NCI-H2227 (cell line): ENCODE measurements at regions not wholly inside any gene's neighbourhood (a gene's known extent, or its start where the extent isn't known, plus 50 kb on each side); places are given as distances from the start of the nearest gene placed in this dataset.

Experiments used
- DNase-seq: peaks from one replicate; lab custom pipeline; 2025; ENCODE audit not compliant: unreplicated experiment; lab: John Stamatoyannopoulos, UW

DNA sequence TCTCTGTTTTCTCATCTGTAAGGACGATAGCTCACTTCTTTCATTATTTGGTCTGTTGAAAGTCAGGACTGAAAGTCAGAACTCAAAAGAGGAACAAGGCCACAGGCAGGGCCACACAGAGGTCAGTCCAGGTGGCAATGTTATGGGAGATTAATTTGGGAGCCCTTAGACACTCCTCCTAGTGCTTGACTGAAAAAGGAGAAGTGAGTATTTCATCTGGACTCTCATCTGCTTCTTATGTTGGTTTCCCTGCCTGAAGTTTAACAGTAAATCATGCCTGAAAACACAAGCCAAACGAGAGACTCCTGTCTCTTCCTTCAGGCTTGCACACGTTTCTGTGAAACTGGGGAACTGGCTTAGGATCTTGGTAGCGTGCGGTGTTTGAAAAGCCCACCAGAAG is 248.5 kb downstream of the BUB3 start:
- DNase-seq, result no peak

DNA sequence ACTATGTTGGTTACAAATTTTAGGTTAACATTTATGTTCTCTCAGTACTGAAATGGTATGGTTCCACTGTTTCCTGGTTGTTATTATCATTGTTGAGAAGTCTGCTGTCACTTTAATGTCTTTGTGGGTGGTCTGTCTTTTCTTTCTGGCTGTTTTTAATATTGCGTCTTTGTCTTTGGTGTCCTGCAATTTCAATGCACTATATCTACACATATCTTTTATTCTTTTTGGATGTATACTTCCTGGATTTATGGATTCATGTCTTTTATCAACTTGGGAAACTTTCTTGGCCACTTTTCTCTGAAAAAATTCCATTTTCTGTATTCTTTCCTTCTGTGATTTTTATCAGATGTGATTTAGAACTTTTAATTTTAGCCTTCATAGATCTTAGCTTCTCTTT is 250.2 kb downstream of the BUB3 start:
- no peak for DNase-seq

DNA sequence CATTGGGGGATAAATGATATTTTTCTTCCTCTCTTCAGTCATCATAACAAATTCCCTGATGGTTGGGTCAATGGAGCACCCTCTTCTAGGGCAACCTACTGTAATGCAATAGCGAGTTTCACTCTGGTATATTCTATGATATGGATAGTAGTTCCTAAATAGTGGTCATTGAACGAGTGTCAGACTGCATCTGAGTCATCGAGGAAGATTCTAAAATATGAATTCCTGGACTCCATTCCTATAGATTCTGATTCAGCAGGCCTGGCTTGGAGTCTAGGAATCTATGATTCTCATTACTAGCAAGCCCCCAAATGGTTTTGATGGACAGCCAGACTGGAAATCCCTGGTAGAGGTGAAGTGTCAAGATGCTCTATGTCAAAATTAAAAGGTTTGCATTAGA is 254.5 kb downstream of the BUB3 start:
- no peak for DNase-seq

DNA sequence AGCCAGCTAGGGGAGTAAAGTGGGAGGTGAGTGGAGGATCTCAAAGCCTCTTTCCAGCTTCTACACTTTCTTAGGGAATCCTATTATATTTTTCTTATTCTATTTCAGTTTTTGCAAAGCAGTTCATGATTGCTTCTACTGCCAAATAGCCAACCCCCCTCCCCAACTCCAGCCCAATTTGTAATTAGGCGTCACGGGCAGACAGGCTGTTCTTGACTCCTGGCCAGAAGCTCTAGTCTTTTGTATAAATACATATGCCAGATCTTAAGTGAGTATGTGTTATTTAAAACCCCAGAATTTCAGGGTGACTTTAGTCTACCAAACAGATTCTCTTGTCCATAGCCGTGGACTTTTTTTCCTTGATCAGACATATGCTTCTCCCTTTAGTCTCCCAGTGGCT is 255.2 kb downstream of the BUB3 start:
- DNase-seq, result no peak

DNA sequence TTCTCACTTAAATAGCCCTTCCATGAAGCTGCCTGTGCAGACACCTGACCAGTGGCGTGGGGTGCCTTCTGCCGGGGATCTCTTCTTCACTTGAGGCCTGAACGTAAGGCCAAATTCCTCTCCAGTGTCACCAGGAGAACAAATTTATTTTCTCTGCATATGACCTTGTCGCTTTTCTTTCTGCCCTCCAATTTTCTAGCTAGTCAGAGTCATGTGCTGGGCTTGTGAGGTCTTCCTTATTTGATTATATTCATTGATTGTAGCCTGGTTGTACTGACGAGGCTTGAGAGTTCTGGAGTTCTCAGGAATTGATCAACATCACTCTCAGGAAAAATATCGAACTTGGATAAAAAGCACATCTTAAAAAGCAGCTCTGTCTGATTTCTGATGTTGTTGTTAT is 255.7 kb downstream of the BUB3 start:
- DNase-seq, result no peak

DNA sequence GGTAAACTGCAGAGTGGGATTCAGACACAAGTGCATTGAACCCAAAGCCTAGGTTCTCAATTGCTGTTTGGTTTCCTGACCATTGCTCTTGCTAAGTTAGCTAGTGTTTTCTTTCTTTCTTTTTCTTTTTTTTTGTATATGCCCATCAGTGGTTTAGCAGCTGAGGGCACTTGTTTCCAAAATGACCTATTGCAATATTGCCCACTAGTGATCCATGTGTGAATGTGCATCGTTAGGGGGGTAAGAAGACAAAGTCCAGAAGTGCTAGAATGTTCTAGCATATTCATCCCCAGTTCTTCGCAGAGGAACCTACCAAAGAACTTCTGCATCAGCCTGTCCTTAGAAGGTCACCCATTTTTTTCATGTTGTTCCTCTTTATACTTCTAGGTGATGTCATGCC is 252.8 kb upstream of the GPR26 start:
- no peak for DNase-seq

DNA sequence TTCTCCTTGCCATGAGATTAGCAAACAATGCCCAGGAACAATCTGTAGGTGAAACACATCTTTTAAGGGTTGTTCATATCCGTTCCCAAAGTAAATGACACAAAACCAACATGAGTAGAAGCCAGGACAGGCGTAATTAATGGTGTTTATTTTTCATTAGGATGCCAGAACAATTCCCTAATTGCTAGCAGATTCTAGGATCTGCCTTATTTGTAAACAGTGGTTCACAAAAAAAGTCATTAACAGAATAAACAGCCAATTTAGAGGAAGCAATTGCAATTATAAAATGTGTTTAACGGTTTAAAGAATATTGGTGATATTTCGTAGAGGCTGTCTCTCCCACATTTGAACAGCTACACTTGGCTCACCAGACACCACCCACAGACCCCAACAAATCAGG is 250.6 kb upstream of the GPR26 start:
- DNase-seq, result no peak

DNA sequence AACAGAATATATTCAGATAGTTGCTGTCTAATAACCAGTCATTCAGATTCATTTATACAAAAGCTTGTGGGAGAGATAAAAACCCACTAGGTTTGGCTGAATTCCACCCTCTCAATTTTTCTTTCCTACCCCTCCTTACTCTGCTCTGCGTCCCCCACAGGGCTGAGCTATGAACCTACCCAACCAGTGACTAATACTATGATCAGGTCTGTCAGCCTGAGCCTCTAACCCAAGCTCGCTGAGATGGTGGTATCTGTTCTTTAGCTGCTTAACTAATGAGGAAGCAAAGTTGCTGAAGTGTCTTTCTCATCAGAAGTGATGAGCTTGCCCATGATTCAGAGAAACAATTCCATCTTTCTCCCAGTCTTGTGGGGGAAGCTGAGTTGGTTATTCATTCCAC is 248.7 kb upstream of the GPR26 start:
- DNase-seq, result no peak

DNA sequence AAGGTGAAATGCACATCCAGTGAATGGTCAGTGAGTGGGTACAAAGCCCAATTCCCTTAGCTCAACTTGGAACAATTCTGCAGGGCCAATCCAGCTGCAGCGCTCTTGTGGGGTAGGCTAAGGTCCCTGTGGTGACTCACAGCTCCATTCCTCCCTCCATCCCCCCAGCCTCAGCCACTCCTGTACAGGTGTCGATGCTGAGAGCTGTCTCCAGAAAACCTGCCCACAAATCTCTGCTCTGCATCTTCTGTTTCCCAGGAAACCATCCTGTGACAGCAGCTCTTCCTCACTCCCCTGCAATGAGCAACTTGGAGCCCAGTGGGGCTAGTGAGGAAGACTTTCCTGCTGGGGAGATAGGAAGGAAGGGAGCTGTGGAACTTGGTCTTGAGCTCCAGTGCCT is 244.7 kb upstream of the GPR26 start:
- no peak for DNase-seq

DNA sequence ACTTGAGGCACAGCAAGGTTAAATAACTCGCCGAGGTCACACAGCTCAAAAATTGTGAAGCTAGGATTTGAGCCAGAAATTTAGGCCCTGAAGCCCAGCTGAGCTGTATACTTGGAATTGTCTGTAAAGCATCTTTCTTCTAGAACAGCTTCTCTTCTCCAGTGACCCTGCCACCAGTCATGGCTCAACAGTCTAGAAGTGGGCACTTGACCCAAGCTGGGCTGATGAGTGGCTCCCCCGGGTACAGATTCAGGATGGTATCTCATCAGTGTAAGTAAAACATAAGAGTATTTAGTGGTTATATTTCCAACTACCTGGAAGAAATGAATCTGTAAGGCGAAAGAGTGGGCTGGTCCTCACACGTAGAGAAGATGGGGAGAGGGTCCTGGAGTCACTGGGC is 243.9 kb upstream of the GPR26 start:
- no peak for DNase-seq

DNA sequence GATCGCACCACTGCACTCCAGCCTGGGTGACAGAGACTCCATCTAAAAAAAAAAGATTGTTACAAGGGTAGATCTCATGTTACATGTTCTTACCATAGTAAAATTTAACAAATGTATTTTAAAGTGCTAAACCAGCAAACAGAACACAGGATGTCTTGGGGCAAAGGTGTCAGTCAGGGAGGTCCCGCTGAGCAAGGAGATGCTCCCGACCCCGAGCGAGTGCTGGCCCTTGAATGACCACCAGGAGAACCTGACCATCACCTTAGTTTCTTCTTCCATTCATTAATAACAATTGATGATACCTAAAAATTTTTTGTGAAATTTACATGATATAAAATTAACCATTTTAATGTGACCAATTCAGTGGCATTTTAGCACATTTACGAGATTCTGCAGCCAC is 241.6 kb upstream of the GPR26 start:
- no peak for DNase-seq

DNA sequence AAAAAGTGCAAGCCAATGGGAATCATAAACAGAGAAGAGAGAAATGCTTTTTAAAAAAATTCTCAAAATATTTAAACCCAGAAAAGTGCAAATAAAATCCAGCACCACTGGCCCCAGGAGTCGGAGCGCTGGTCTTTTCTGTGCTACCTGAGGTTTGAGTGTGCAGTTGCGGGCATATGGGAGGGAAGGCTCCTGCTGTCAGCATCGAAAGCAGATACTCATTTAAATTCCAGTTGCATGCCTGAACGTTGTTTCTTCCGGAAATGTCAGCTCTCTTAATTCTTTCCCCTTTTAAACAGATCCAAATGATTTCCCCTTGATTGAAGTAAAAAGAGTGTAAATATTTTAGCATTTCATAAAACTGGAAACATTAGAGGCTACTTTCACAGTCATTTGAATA is 240.5 kb upstream of the GPR26 start:
- DNase-seq, result no peak

DNA sequence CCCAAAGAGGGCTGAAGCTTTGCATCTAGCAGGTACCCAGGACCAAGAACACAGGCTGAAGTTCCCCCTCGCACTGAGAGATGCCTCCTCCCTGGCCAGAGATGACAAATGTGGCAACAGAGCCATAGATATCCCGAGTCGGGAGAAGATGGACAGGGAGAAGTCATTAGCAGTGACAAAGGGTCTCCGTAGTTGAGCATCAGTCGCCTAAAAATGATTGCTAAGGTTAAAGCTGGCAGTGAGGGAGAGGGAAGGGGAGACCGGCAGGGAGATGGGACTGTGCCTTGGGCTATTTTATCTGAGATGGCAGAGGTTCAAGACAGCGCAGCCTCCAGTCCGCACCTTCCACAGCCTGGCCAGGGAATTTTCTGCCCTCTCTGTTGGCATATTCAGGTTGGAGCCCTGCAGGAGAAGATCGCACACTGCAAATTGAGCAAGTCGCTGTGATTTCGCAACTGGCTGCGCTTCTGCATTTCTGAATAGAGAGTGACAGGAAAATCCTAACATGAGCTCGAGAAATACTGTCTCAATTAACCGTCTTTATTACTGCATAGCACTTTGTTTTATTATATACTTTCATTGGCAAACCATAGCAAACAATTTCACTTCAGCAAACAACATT is 238.9 kb upstream of the GPR26 start:
- DNase-seq, result no peak

DNA sequence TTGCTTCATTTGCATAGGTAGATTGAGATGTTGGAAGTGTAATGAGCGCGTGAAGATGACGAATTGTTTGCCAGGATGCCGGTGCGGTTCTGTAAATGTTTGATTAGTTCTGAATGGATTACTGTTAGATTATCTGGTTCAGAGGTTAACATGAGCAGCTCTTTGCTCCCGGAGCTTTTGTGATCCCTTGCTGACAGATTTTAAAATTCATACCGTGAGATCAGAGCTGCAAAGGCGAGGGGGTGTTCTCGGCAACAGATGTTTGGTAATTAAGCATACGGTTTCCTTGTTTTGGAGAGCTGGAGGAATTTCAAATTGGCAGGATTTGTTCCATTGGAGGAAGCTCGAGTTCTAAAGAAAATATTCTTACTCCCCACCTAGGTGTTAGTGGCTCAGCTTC is 237.8 kb upstream of the GPR26 start:
- DNase-seq, result no peak

DNA sequence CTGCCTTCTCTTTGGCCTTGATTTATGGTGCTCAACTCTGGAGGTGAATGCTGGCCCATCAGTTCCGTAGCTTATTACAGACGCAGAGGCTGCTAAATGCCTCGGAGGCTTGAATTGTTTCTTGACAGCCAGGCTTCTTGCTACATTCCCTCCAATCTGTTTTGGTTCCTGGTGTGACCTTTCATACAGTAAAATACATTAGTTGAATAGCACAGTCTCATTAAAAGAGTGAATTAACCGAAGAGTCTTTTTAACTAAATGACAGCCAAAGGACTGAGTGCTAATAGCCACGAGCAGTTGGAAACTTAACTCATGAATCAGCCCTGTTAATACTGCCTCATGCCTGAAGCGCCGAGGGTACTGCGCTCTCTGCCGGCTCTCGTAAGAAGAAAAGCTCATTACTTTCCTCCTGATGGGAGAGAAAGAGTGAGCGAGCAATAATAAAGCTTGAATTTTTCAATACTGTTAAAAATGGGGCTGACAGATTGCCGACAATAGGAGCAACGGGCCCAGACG is 236.4 kb upstream of the GPR26 start:
- DNase-seq, result no peak

DNA sequence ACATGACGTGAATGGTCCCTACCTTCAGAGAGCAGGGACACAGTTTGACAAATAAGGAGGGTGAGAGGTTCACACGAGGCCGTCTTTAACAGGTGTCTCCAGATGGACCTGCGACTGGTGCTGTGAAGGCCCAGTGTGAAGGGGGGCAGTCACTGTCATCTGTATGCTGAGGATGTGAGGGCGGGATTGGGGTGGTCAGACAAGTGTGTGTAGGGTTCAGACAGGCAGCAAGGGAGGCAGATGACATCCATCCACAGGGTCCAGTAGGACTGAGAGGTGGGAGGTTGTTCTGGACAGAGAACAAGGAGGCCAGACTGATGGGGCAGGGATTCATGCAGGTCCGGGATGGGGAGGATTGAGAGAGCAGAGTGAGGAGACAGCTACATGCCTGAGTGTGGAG is 232.6 kb upstream of the GPR26 start:
- DNase-seq, result no peak

DNA sequence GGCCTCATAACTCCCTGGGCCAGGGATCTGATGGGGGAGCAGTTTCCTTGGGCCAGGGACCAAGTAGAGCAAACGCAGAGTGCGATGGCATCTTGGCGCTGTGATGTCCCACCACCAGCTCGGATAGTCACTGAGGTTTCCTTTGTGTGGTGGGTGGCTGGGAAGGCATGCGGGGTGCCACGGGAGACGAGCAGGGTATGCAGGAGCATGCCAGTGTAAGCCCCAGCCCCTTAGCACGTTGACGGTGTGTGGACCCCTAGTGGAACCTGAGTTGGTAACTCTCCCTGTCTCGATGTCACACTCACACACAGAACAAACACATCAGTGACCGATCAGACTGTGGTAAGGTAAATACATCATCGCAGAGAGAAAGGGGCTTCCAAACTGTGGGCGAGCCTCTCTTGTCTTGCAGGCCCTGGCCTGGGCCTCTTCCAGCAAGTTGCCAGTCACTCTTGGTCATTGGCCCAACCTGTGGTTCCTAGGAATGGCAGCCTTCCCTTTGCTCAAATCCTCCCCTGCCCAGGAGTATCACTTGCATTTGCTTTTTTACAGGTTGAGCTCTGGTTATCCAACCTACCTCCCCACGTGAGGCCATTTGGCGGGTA is 231.6 kb upstream of the GPR26 start:
- DNase-seq, result no peak

DNA sequence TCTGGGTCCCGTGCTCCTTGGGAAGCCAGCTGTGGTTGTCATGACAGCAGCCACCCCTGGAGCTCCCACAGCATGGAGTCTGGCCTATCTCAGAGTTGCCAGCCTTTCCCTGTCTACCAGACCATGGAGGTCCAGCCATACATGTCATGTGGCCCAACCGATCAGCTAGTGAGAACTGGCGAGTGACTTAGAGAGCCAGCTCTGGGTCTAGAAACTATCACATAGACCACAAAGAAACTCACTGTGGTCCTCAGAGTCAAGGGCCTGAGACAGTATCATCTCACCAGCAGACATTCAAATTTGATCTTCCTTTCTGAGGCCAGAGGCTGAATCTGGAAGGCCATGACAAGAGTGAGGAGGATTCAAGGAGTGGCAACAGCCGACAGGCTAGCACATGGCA is 223.3 kb upstream of the GPR26 start:
- no peak for DNase-seq

DNA sequence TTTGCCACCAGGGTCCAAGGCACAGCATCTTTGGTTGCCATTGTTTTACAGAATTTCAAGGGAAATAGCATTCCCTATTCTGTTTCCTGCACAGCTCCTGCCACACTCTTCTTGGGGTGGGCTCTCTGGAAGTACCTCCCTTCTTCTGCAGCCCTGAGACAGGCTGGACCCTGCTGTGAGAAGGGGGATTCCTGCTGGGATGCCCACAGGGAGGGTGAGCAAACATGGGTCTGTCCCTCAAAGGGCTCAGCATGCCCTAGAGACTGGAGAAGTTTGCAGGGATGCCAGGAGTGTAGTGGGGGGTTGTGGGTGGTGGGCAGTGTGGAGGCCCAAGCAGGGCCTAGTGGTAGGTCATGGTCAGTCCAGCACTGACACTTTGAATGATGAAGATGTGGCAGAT is 222.2 kb upstream of the GPR26 start:
- no peak for DNase-seq

DNA sequence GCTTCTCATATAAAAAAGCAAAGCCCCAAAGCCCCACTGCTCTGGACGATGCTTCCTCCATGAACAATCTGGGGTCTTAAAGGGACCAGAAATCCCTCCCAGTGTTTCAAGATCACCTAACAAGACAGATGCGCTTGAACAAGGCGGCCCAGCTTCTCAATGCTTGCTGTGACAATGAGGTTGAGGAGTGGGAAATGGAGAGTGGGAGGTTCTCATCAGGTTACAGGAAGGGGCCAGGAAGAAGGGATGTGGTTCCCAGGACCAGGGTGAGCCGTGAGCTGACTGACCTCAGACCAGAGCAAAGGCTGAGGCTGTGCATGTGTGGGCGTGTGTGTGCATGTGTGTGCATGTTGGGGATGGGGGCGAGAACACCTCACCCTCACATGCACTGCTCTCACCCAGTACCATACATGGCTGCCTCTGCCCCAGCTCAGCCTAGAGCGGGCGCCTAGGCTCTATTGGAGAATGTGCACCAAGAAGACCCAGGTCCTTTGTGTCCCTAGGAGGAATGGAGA is 220.8 kb upstream of the GPR26 start:
- DNase-seq, result no peak

DNA sequence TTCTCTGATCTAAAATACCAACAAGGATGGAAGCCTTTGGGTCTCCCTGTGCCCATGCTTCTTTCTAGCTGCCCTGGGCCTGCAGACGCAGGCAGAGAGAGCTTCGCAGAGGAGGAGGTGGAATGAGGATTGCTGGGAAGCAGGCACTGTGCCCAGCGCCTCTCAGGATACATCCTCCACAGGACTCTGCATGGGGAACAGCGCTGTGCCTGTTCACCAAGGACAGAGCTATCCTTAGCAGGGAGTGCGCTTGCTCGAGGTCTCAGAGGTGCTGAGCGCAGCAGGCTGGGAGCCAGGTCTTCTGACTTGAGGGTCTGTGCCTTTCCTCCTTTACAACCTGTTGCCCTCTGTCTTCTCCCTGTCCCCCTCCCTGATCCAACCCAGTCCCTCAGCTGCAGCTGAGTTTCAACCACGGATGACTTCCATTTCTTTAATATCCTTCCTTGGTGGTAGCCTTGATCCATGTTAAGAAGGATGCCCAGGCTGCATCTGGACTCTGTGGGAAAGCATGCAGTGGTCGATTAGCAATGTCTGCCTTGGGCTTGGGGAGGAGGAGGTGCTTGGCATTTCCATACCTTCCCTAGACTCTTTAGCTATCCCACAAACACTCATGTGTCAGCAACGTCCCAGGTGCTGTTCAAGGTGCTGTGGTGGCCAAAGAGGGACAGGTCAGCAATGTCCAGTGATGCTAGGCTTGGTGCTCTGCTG is 219.6 kb upstream of the GPR26 start:
- DNase-seq, result no peak

DNA sequence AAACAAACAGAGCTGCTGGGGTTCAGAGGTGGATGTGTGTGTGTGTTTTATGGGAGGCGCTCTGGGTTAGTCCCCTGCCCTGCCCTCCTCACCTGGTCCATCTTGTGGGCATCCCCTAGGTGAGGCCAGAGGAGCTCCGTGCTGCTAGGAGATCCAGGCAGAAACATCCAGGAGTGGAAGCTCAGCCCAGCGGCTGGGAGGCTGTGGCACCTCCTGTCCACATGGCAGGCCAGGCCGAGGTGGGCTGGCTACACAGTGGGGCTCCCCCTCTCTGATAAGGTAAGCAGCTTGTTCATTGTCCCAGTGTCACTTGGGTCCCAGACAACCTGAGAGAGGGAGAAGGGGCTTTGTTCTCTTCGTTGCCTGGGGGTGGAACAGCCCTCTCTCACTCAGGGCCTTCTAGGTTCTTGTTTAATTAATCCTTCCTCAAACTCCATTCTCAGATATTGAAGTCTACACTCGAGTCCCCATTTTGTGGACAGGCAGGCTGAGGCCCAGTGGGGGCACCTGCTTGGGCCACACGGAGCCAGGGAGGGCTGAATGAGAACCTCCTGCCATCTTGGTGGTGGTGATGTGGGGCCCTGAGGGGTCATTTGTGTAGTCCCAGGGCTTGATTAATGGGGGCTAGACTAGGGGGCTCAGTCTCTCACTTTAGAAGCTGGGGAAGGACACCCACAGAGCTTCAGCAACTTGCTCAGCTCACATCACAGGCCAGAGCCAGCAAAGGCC is 216.8 kb upstream of the GPR26 start:
- no peak for DNase-seq
